ENCODE measurements at regions not wholly inside any gene's neighbourhood (a gene's known extent, or its start where the extent isn't known, plus 50 kb on each side); places are given as distances from the start of the nearest gene placed in this dataset.

DNA sequence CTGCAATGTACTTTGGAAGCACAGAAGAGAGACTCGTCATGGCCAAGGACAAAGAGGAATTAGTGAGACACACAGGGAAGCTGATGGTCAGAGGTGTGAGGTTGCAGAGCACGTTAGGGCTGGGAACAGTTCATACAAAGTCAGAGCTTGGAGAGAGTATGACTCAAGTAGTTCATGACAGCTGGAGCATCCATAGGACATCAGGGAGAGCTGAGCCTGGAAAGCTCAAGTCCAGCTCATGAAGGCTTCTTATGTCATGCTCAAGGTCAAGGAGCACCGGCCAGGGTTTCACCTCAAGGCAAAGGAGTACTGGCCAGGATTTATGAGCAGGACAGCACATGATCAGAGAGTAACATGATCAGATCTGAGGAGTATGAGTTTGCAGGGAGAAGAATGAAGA lies 64.6 kb upstream of the CHST1 start:
- WGBS, 2 experiments (ENCODE audit: extremely low coverage in 1 of 2, insufficient coverage in 1 of 2, insufficient read length in 1 of 2, insufficient replicate concordance in 2 of 2, low coverage in 1 of 2, low lambda C conversion rate in 2 of 2, missing lambda C conversion rate in 1 of 2) = 80% methylated on average over 3 of the region's 3 CpGs; no CpG with 5 or more reads in 1 of the 2 experiments
- Histone ChIP-seq H3K4ac (replicated peaks; ENCODE audit: insufficient read length, low read depth, low read length) (no peak overlapping the region), H2BK20ac (ENCODE audit: low read length) (no peak overlapping the region), H3K23ac (ENCODE audit: insufficient read length) (no peak overlapping the region), H4K91ac (replicated peaks; ENCODE audit: insufficient read length, low read length) (peak overlapping the region; percentile 7), H4K5ac (ENCODE audit: insufficient read length, low read depth, low read length) (no peak overlapping the region), H2BK15ac (ENCODE audit: low read length) (no peak overlapping the region), H2AK5ac (ENCODE audit: low read depth, low read length) (no peak overlapping the region), H2BK5ac (ENCODE audit: low read depth, low read length) (no peak overlapping the region), H3K36me3 (ENCODE audit: control insufficient read depth in 2 of 4, insufficient read depth in 4 of 4, low read length in 3 of 4) (no peaks in the 10 kb centered on the region), H3K4me3 (ENCODE audit: extremely low read depth in 1 of 4, insufficient read depth in 2 of 4, low read depth in 3 of 4, low read length in 4 of 4) (no peak overlapping the region), H3K9me3 (ENCODE audit: insufficient read depth in 2 of 2, low read depth in 1 of 2, low read length in 1 of 2) (no peaks in the 10 kb centered on the region), H3K27ac (ENCODE audit: low read depth, low read length) (no peak overlapping the region), H2AFZ (ENCODE audit: low read length) (no peak overlapping the region), H3K56ac (replicated peaks; ENCODE audit: insufficient read length, low read depth, low read length) (no peak overlapping the region), H3K79me1 (ENCODE audit: low read depth, low read length) (no peaks in the 10 kb centered on the region), H3K4me2 (ENCODE audit: insufficient read depth in 1 of 2, low read depth in 2 of 2, low read length in 2 of 2) (no peak overlapping the region), H4K20me1 (replicated peaks in 1 of 2; ENCODE audit: control insufficient read depth in 1 of 2, insufficient read depth in 2 of 2, low read length in 2 of 2) (no peaks in the 10 kb centered on the region), H3K18ac (ENCODE audit: extremely low read depth, low read length) (no peak overlapping the region), H3K79me2 (ENCODE audit: control insufficient read depth in 1 of 2, insufficient read depth in 2 of 2, low read length in 2 of 2) (no peaks in the 10 kb centered on the region), H3K14ac (ENCODE audit: insufficient read length) (no peak overlapping the region), H3K4me1 (replicated peaks in 1 of 4; ENCODE audit: control insufficient read depth in 3 of 4, insufficient read depth in 4 of 4, low read length in 3 of 4) (no peaks in the 10 kb centered on the region), H3K9ac (replicated peaks in 1 of 4; ENCODE audit: extremely low read depth in 1 of 4, low read depth in 3 of 4, low read length in 3 of 4) (no peak overlapping the region), H2BK12ac (ENCODE audit: low read depth, low read length) (no peak overlapping the region), H2BK120ac (replicated peaks; ENCODE audit: low read depth, low read length) (no peak overlapping the region), H4K8ac (ENCODE audit: extremely low read depth, insufficient read depth, low read length) (no peak overlapping the region), H3K27me3 (replicated peaks in 1 of 4; ENCODE audit: control insufficient read depth in 3 of 4, extremely low read depth in 1 of 4, insufficient read depth in 3 of 4, low read length in 3 of 4) (no peaks in the 10 kb centered on the region), H3K23me2 (ENCODE audit: low read depth, low read length) (no peaks in the 10 kb centered on the region)
- ChIA-PET CTCF (ENCODE audit: partially characterized antibody) (interaction anchor here (0.6 kb wide), 1 partner anchor 42 kb away, joined by 3 read pairs; no protein-coding TSS in a partner anchor), POLR2A (ENCODE audit: partially characterized antibody) (interaction anchor here (0.6 kb wide), 1 partner anchor 9 kb away, joined by 3 read pairs; no protein-coding TSS in a partner anchor)
- TF ChIP-seq KDM1A (IDR thresholded peaks at IDR 0.05; ENCODE audit: borderline replicate concordance, low read length) (no peak), POLR2AphosphoS5 (IDR thresholded peaks at IDR 0.05; ENCODE audit: low read depth, low read length) (no peak), SIN3A (conservative IDR thresholded peaks at IDR 0.05 in 1 of 2, IDR thresholded peaks at IDR 0.05 in 1 of 2; ENCODE audit: low read depth in 1 of 2, low read length in 2 of 2) (no peak), CBX5 (IDR thresholded peaks at IDR 0.05; ENCODE audit: low read depth, low read length) (no peak), TAF1 (IDR thresholded peaks at IDR 0.05; ENCODE audit: low read depth, low read length) (no peak), RNF2 (IDR thresholded peaks at IDR 0.05; ENCODE audit: borderline replicate concordance, low read depth, low read length, missing control alignments, poor library complexity, severe bottlenecking) (no peak), BRCA1 (IDR thresholded peaks at IDR 0.05; ENCODE audit: low read depth, low read length) (no peak), PHF8 (conservative IDR thresholded peaks at IDR 0.05; ENCODE audit: low read depth, low read length) (no peak)
- FAIRE-seq (no peak), DNase-seq (ENCODE audit: low read depth in 1 of 2, low spot score in 2 of 2) (no peak)
